RWPE1 (cell line): ENCODE measurements at regions not wholly inside any gene's neighbourhood (a gene's known extent, or its start where the extent isn't known, plus 50 kb on each side); places are given as distances from the start of the nearest gene placed in this dataset.
A peak's percentile ranks its signal among the peaks of the same experiment; 100 is the strongest.

Experiments used
- CTCF ChIA-PET: fragments of 350-600 bp; sonication (Branson Sonifier 250); formaldehyde crosslinking; extraction: SDS; loops from one replicate; lab custom pipeline; 2021; lab: Yijun Ruan, JAX
- POLR2A ChIA-PET: fragments of 400-600 bp; formaldehyde crosslinking; extraction: SDS; loops from one replicate; lab custom pipeline; 2020; ENCODE audit warnings: antibody characterized with exemption; ENCODE audit not compliant: low non-redundant PET; lab: Yijun Ruan, JAX
- DNase-seq: peaks from one replicate; pipeline ENCODE4 v3.0.0; 2012; ENCODE audit warnings: low spot score
- H3K27ac ChIP-seq: fragments of 450-650 bp; 2 replicates; pipeline ENCODE4 v1.5.1; 2017
- TF ChIP-seq, protein P1 (sequence below): fragments of 450-650 bp; conservative IDR thresholded peaks from 2 replicates; pipeline ENCODE4 v1.5.1; 2017; ENCODE audit warnings: low read depth, mild to moderate bottlenecking

DNA sequence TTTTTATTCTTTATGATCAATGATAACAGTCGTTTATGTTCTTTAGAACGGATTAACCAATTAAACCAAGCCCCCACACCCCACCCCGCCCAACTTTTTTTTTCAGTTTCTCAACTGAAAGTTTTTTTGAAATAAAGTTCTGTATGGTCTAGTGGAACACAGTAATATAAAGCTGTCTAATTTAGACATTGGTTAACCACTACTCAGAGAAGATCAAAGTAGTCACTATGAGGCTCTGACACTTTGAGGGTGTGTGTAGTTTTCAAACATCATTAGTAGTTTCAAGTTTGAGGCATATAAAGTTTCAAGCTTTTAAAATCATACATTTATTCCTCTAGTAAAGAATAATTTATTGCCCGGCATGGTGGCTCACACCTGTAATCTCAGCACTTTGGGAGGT, 413.2 kb downstream of the EFNB2 start:
- DNase-seq = no peak
- TF ChIP-seq, protein P1, sequence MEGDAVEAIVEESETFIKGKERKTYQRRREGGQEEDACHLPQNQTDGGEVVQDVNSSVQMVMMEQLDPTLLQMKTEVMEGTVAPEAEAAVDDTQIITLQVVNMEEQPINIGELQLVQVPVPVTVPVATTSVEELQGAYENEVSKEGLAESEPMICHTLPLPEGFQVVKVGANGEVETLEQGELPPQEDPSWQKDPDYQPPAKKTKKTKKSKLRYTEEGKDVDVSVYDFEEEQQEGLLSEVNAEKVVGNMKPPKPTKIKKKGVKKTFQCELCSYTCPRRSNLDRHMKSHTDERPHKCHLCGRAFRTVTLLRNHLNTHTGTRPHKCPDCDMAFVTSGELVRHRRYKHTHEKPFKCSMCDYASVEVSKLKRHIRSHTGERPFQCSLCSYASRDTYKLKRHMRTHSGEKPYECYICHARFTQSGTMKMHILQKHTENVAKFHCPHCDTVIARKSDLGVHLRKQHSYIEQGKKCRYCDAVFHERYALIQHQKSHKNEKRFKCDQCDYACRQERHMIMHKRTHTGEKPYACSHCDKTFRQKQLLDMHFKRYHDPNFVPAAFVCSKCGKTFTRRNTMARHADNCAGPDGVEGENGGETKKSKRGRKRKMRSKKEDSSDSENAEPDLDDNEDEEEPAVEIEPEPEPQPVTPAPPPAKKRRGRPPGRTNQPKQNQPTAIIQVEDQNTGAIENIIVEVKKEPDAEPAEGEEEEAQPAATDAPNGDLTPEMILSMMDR = no peak
- ChIA-PET CTCF (no interaction called here), POLR2A (no interaction called here)
- H3K27ac ChIP-seq = no peak overlapping the region

DNA sequence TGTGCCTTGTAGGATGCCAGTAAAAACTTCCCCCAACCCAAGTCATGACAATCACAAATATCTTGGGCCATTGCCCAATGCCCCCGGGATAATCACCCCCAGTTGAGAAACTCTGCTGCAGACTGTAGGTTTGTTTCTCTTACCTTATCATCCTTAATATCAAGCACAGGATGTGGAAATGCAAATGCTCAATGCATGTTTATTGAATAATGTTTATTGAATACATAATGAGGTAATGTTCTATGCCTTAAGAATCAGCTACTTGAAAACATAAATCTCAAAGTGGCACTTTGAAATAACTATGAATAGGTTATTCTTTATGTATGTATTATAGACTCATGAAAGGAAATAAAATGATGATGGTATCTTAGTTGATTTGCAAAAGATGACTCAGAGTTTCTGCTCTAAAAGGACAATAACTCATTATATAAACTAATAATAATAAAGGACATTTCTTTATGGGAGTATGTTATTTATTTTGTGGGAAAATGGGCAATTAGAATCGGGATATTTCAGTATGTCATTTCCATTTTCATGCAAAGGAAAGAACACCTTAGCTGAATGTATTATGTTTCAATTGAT, 414.2 kb downstream of the EFNB2 start:
- DNase-seq = no peak
- H3K27ac ChIP-seq = no peak overlapping the region
- ChIA-PET POLR2A (no interaction called here), CTCF (no interaction called here)
- TF ChIP-seq, protein P1 = no peak

DNA sequence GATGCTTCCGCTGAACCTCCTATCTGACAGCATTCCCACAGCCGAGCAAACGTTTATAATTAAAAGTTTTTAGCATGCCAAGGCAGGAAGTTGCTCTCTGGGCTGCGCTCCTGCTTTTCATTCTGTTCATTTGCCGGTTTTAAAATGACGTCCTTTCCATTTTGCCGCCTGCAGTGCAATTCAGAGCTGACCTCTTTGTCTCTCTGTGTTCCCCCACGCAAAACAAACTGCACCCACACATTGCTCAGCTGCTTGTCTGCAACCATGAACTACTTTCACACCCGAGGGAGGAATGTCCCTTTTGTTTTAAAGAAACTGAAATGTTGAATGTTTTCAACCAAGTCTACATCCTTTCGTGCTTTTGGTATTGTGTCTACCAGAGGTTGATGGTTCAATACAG, 416.5 kb downstream of the EFNB2 start:
- H3K27ac ChIP-seq = no peak overlapping the region
- no peak for DNase-seq
- CTCF ChIA-PET = no interaction called here
- TF ChIP-seq, protein P1 = no peak
- POLR2A ChIA-PET = no interaction called here

DNA sequence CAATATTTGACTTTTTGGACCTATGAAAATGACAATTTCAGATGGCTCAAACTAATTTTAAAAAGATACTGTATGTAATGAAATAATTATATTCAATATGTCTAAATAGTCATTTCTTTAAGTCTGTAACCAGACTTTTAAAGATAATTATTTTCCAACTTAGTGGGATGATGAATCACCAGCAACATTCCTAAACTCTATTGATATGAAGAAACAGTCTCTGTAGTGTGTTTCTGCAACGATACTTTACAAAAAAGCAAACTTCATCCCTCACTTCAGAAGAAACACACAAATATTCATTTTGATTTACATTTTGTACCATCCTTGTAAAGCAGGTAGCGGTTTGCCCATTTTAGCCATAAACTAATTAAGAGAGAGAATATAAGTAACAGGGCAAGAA, 417.4 kb downstream of the EFNB2 start:
- DNase-seq = no peak
- no peak overlapping the region for H3K27ac ChIP-seq
- TF ChIP-seq, protein P1 = no peak
- ChIA-PET POLR2A (no interaction called here), CTCF (no interaction called here)

DNA sequence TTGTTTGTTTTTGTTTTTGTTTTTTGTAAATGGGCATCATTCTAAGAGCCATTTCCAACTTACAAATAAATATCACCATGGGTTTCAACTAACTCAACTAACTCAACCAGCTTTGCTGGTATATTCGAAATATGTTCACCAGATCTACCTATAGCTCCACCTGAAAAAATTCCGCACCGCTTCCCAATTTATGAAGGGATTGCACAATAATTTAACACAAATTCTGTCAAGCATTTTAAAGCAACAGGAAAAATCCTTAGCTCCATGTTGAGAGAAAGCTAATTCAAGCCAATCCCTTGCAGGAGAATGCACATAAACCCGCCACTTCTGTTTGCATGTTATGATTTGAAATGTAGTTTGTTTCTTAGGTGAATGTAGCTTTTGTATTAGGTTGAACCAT, 417.8 kb downstream of the EFNB2 start:
- TF ChIP-seq, protein P1 = no peak
- CTCF ChIA-PET = interaction anchor here (0.6 kb wide), 1 partner anchor 502 kb away, joined by 3 read pairs; no protein-coding TSS in a partner anchor
- DNase-seq = no peak
- POLR2A ChIA-PET = no interaction called here
- no peak overlapping the region for H3K27ac ChIP-seq

DNA sequence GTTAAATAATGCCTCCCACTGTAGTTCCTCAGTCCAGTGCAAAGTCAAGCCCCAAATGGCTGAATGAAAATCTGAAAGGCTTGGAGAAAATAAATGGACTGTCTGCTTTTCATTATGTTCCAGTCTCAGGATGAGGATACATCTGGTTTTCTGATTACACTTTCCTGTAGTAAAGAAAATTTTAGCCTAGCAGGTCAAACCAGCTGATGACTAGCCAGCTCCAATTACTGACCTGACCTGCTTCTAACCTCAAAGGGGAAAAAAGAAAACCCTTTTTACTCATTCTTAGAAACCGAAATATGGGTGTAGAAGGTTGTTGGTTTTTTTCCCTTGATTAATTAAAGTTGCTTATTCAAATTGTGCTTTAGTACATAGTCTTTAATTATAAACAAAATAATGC, 418.4 kb downstream of the EFNB2 start:
- ChIA-PET POLR2A (no interaction called here), CTCF (interaction anchor here (0.6 kb wide), 1 partner anchor 503 kb away, joined by 3 read pairs; no protein-coding TSS in a partner anchor)
- TF ChIP-seq, protein P1 = no peak
- DNase-seq = peak; percentile 39
- no peak overlapping the region for H3K27ac ChIP-seq

DNA sequence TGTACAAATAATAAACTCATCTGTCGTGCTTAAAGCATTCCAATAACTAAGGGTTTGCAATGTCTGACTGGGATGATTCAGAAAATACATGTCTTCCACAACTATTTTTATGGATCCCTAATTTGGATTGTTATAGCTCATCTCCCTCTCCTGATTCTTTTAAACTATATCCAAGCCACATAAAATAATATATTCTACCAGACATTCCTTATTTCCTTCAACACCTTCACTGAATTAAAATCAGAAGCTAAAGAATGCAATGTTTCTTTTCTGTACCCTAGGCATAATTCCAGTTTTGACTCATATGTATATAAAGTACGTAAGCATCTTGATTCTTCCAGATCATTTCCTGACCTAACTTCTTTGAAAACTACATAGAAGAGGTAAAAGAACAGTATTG, 420.4 kb downstream of the EFNB2 start:
- no peak overlapping the region for H3K27ac ChIP-seq
- TF ChIP-seq, protein P1 = no peak
- CTCF ChIA-PET = no interaction called here
- POLR2A ChIA-PET = no interaction called here
- DNase-seq = no peak
